Renal cortical epithelial cell (primary cell): ENCODE measurements at regions not wholly inside any gene's neighbourhood (a gene's known extent, or its start where the extent isn't known, plus 50 kb on each side); places are given as distances from the start of the nearest gene placed in this dataset.

Experiments used
- DNase-seq: peaks from one replicate; pipeline ENCODE4 v3.0.0-alpha.2; 2011; ENCODE audit warnings: low read depth

DNA sequence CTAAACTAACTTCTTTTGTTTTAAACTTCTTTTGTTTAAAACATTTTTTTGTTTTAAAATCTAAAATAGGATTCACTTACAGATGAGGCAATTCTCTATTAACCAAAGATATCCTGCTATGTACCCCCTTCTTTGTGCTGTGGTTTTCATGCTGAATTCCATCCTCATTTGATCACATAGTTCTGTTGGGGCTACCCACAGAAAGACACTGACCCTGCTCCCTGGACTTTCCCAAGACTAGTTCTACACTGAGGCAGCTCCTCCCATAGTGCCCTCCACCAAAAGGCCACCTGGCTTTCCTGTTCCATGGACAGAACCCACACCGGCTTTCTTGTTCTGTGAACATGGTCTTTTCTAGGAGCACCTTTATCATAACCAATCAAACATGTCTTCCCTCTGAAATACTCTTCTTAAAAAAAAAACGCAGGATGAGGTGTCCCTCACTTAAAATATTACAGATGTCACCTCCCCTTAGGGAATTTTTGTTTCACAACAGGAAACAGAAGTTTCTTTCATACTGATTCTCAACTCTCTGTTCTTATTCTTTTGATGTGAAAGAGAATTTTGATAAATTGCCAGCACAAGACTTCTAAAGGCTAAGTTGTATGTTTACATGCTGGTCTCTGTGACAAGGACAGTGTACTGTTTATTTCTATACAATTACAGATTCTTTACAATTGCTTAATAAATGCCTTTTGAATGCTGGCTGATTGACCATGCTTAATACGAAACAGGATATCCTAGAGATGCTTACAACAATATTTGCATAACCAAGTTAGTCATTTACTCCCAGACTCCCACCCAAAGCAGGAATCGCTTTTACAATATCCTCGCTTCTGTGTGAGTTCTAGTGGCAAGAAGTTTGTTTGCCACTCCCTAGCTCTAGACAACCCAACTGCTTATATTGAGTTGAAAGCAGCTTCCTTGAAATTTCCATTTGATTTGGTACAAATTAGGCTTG lies 300.4 kb downstream of the DTWD2 start:
- DNase-seq = peak; percentile 24

DNA sequence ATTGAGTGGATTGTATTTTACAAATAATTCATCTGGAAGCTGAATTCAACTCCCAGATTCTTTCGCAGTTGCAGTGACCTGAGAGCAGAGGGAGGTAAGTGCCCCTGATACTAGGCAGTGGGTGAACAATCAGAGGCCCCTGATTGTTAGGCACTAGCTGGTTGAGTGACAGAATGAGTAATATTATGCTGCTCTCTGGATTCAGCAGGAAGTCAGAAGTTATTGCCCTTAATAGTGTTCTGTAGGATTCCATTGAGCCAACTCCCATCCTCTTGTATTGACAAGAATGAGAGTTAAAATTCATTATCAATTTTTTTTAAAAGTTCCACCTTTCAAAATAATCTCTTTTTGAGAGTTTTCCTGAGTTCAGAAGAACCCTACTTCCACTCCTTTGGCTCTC lies 301.2 kb downstream of the DTWD2 start:
- DNase-seq = no peak

DNA sequence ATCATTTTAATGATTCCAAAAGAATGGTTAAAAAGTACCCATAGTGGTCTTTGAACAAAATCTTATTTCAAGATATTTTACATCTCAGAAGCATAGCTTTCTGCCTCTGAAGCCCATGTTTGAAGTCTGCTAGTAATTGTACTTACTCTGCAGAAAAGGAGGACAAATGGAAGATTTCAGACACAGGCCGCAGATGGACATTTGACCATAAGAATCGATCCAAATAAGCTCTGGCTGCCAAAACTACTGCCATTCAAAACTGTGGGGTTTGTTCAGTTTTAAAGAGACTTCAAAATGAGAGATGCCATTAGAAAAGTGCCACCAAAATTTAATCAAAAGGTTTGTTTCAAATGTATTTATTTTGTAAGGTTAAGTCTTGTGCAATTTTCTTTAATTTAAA lies 306.7 kb downstream of the DTWD2 start:
- no peak for DNase-seq

DNA sequence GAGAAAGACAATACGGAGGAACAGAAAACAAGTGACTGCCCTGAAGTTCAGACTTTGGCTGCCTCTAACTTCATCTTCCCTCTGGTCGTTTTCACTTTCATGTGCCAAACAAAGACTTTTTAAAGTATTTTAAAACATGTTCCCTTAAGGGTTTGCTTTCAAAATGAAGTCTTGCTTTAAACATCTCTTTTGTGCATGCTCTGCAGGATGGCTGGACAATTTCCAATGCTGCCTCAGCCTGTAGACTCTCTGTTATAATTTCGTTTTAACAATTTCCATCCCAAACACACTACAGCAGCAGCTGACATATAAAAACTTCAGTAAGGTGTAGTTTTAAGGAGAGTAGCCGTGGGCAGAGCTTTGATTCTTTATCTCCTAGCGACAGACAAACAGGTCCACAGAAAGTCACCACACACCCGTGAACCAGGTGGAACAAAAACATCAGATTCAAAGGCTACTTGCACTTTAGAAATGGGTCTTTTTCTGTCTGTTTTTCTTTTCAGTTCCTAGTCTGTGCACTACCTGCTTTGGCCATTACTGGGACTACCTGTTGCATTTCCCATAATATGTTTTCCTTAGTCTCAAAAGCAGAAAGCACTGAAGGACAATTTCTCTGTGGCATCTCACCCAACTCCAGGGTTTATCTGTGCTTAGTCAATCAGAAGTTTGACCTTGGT lies 308.9 kb downstream of the DTWD2 start:
- no peak for DNase-seq

DNA sequence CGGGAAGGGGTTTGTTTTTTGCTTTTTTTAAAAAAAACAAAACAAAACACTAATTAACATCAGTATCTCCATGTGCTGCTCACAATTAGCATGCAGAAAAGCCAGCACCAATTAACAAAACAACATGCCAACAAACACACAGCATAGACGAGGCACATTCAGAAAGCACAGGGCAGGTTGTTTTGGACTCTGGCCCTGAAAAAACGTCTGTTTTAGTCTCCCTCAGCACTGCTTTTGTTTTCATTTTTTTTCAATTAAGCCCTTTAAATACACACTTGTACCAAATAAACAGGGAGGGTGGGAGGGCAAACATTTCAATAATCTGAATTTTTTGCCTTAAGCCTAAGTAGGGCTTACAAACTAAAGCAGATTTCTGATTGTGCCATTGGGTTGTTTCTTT lies 309.6 kb downstream of the DTWD2 start:
- no peak for DNase-seq

DNA sequence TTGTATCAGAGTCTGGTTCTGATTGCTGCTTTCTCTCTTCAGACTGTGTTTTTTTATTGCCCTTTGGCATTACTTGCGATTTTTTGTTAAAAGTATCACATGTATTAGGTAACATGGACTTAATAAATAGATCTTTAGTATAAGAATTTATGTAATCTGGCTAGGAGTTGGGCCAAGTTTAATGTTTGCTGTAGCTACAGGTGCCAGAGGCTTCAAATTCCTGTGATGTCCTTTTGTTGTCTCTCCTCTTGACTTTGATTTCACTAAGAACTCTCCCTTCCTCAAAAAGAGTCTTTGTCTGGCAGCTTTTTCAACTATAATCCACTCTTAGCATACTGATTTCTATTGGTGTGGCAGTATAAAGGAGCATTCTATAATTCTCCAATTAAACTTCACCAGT lies 313.1 kb downstream of the DTWD2 start:
- DNase-seq = no peak

DNA sequence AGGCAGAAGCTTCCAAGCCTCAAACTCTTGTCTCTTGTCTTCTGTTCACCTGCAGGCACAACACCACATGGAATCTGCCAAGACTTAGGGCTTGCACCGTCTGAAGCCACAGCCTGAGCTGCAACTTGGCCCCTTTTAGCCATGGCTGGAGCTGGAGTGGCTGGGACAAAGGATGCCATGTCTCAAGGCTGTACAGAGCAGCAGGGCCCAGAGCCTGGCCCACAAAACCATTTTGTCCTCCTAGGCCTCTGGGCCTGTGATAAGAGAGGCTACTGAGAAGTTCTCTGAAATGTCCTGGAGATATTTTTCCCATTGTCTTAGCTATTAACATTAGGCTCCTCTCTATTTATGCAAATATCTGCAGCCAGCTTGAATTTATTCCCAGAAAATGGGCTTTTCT lies 330.8 kb downstream of the DTWD2 start:
- no peak for DNase-seq

DNA sequence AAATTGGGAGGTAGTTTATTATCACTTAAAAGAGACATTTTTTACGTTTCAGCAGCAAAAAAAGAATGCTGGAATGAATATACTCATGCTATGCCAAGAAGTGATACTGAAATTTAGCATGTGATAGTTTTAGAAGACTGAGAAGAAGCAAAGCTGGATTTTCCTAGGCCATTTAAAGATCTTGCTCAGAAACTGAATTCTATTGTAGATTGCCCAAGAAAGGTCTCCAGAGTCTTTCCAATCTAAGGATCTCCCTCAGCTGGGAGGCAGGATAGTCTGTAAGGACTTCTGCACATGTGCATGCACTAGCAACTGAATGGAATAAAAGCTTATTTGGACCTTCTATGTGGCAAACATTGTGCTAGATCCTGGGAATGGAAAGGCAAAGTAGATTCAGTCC lies 334.5 kb downstream of the DTWD2 start:
- DNase-seq = no peak

DNA sequence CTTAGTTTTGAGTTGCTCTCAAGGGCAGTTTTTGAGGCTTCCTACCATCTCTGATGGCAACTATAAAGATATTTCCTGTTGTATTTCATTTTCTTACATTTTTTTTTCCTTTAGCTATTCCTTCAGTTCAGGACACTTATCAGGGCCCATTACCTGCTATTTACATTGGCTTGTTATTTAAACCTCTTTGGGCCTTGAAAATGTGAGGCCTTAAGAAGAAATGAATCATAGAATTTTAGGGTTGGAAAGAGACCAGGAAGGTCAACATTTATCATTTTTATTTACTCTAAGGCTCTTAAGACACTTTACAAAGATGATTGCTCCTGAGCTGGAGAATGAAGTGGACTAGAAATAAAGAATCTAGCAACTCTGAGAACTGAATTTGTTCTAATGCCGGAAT lies 335.2 kb downstream of the DTWD2 start:
- DNase-seq = no peak

DNA sequence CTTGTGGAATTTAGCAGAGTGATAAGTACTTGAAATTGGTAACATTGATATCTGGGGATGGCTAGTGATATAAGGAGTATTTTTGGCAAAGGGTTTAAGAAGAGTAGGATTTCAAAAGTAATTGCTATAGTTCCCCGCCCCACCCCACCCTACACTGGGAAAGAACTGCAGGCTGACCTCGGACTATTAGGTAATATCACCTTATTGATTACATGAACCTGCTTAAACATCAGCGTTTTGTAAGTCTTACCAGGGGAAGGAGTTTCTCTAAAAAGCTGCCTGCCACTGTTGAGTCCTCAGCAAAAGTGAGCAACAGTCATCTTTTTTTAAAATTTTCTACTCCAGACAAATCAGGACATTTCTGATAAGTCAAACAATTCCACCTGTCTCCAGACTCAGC lies 337.3 kb downstream of the DTWD2 start:
- no peak for DNase-seq

DNA sequence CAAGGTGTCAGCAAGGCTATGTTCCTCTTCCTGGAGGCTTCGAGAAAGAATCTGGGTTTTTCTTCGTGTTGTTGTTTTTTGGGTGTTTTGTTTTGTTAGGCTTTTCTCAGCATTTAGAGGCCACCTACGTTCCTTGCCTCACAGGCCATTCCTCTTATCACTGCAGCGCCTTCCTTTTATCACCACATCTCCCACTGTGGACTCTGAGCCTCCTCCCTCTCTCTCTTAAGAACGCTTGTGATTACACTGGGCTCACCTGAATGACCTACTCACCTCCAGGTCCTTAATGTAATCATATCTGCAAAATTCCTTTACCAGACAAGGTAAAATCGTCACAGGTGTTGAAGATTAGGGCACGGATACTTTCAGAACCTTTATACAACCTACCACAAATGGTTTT lies 340.8 kb downstream of the DTWD2 start:
- no peak for DNase-seq

DNA sequence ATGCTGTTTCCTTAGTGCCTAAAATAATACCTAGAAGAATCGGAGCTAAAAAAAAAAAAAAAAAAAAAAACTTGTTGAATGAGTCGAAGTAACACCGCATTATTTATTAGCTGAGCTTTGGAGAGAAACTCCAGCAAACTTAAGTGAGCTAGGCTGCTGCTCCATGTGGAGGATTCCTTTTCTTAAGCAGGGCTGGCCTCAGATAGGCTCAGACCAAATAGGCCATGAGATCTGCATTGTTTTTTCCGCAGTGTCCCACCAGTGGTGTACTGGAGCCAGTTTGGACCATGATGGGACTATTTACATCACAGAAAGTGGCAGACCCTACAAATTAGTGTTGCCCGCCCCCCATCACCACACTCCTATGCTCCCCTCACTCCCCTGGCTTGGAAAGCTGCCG lies 341.4 kb downstream of the DTWD2 start:
- no peak for DNase-seq

DNA sequence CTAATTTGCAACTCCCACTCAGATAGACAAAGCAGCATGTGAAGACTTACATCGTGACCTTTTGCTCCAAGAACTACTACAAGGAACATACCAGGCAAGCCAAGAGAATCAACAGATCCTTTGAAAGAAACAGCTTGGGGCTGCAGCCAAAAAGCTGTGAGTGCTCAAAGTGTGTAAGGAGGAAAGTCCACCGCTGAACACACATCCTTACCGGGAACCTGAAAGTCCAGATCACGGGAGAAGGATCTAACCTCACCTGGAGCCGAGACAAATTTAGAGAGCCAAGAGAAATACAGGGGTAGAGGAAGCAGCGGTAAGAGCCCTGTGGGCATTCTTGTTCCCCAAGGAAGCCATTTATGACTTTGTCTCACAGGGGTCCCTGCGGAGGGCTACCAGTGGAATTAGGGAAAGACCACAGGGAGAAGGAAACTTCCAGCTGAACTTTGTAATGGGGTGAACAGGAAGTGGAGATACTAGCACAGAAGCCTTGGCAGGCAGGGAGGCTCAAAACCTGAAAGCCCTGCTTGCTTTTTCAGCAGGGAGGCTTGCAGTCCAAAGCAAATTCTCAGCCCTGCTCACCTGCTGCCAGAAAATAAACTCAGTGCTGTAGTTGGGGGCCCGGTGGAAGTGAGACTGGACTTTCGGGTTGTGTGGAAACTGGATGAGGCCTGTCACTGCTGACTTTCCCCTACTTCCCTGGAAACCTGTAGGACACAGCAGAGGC lies 350.2 kb downstream of the DTWD2 start:
- no peak for DNase-seq

DNA sequence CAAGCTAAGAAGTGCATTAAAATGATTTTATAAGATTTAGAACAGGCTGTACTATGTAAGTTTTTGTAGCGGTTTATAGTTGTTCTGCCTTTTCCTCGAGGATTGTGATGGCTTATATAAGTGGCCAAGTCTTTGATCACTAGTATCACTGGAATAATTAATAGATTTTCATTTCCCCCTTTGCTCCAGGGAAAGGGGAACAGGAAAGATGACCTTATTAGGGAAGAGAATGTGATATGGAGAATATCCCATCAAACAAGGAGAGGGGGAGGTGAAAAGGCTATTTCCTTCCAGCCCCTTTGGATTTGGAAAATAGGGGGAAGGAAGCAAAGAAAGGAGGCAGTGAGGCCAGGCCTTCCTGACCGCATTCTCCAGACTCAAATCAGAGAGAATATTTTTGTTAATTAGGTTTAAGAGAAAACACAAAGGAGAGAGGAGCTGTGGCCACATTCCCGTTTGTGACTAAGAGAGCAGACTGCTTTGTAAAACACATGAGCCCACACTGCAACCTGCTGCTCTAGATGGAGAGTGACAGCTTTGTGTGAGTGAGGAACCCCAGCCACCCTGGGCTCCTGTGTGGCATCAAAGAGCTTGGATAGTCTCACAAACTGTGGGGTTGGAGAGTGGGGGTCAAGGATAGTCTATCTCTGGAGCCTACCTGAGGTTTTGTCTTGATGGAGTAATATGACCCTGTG lies 359.5 kb downstream of the DTWD2 start:
- DNase-seq = no peak

DNA sequence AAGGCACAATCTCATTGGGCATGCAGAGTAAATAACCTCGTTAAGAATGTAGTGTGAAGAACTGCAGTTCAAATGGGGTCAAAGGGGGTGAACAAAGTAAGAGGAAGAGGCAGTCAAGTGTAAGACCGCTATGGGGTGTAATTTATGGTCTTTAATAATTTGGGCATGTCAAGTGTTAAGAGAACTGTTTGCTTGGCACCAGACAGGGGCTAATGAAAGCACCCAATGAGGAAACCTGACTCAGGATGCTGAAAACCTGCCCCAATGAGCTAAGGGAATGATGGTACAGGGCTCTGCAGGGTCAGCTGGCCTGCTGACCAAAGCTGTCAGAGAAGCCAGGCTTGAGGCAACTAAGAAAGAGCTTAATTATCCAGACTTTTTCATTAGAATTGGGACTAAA lies 368.1 kb downstream of the DTWD2 start:
- no peak for DNase-seq

DNA sequence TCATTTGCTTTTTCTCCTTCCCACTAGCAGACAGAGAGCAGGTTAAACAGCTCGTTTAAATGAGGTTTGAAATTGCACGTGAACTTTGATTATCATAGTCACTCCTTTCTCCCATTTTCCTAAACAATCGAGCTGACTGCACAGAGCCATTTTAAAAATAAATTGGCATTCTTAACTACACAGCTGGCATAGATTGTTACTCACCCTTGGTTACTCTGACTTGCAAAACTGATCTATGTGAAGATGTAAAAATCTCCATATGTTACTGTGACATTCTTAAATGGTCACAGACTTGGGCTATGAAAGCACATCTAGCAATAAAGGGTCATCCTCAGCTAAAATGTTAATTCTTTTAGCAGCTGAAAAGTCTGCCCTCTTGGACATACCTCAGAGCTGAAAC lies 368.5 kb downstream of the DTWD2 start:
- no peak for DNase-seq

DNA sequence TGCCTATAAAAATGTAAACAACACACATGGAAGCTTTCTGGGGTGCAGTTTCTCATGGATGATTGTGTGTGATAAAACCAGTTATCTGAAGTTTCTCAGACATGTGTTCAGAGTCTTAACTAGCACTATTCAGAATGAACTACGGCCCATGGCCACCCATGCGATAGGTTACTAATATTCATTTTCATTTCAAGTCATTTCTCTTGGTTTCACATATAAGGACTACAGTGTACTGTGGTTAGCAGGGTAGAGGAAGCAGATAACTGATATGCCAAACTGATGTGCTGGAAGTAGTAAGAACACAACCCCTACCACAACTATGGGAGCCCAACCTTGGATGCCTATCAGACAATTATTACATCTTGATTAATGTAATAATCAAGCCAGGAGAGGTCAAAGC lies 372.1 kb downstream of the DTWD2 start:
- DNase-seq = no peak

DNA sequence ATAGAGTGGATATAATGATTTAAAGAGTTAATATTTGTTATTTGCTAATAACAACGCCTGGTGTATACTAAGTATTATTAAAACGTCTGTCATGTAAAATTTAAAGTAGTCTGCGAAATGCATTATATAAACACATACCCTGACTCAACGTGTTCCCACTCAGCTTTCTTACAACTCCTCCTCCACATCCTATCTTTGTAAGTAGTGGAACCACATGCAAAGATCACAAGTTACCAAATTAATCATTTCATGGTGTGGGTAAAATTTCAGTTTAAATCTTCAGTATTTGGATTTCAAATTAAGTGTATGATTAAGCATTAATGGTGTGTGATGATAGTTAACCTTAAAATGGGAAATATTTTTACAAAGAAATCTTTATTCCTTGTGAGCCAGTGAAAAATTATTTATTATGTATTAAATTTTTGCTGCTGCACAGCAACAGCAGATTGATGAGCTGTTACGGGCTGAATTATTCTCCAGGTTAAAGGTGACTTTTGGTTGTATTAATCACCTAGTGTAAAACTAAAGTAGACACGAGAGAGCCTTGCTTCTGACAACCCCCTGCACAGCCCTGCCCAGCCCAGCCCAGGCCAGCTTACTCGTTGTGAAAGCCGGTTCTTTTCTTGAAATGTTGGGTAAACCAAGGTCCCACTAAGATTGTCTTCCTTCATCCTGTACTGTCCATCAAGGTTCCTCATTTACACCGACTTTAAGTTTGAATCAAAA lies 373.5 kb downstream of the DTWD2 start:
- no peak for DNase-seq

DNA sequence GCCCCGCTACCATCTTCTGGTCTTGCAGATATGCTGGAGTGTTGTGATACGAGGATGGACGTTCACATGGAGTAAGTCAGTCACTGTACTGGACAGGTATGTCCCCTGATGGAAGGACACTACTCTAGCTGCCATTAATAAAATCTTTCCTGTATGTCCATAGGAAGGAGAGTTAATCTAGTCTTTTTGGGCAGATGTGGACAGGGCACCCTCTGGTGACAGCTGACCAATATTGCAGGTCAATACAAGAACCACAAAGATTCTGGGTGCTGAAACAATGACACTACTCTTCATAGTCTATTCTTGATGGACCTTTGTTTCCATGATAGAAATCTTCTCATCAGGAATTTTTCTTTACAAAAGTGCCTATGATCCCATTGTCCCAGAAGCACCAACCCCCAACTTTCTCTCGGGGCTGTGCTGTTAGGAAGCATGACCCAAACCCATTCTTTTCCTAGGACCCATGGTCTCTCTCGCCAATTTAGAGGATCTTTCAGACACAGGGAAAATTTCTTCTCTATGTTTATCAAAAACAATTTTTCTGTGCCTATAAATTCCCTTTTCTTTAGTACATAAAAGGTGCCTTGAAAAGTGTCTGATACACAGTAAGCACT lies 376.9 kb downstream of the DTWD2 start:
- peak; percentile 18 for DNase-seq

DNA sequence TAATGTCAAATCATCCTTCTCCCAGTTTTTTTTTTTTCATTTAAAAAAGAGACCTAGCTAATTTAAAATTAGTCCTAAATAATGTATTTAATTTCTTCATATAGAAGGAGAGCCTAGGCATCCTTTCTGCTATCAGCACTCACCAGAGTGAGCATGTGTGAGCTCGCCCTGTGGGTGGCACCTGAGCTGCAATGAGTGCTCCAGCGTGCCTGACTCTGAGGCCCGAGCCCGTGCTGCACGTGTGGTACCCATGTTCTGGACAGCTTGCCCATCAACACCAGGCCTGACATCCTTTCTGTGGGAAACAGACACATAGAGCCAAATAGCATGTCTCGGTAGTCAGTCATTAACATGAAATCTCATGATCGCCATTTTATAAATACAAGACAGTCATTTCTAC lies 381.4 kb downstream of the DTWD2 start:
- no peak for DNase-seq

DNA sequence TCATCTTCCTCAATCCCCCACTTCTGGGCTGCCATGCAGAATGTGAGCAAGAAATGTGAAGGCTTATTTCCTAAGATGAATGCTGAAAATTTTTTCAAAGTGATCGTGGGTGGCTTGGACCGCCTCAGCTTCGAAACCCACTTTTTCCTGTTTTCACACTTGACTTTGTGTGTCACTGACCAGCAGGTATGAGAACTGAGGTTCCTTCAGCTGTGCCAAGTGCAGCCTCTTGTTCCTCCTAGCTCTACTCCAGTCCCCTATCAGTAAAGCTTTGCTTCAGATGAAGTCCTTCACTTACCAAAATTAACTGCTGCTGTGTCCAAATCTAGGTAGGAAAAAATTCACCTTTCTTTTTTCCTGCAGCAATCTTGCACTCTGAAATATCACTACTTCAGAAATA lies 382.6 kb downstream of the DTWD2 start:
- no peak for DNase-seq
